RWPE1 (cell line): ENCODE measurements at regions not wholly inside any gene's neighbourhood (a gene's known extent, or its start where the extent isn't known, plus 50 kb on each side); places are given as distances from the start of the nearest gene placed in this dataset.

Experiments used
- CTCF ChIA-PET: fragments of 350-600 bp; sonication (Branson Sonifier 250); formaldehyde crosslinking; extraction: SDS; loops from one replicate; lab custom pipeline; 2021; lab: Yijun Ruan, JAX
- POLR2A ChIA-PET: fragments of 400-600 bp; formaldehyde crosslinking; extraction: SDS; loops from one replicate; lab custom pipeline; 2020; ENCODE audit warnings: antibody characterized with exemption; ENCODE audit not compliant: low non-redundant PET; lab: Yijun Ruan, JAX
- DNase-seq: peaks from one replicate; pipeline ENCODE4 v3.0.0; 2012; ENCODE audit warnings: low spot score
- H3K27ac ChIP-seq: fragments of 450-650 bp; 2 replicates; pipeline ENCODE4 v1.5.1; 2017
- TF ChIP-seq, protein P1 (sequence below): fragments of 450-650 bp; conservative IDR thresholded peaks from 2 replicates; pipeline ENCODE4 v1.5.1; 2017; ENCODE audit warnings: low read depth, mild to moderate bottlenecking

DNA sequence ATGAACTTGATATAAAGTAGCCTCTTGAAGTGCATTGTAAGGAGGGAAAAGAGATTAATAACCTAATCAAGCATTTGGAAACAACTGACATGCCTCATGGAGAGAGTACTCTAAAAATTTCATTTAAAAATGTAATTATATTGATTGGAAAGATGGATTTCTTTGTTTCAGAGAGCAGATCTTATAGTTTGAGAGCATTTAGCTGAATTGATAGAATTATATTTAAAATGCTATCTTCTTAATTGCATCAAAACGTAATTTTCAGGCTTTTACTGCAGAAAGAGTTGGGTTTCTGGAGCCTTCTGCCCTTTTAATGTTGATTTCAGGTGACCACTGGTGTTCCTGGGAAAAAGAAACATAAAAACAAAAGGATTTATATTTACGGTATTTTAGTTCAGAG, 130.6 kb downstream of the EDN3 start:
- TF ChIP-seq, protein P1, sequence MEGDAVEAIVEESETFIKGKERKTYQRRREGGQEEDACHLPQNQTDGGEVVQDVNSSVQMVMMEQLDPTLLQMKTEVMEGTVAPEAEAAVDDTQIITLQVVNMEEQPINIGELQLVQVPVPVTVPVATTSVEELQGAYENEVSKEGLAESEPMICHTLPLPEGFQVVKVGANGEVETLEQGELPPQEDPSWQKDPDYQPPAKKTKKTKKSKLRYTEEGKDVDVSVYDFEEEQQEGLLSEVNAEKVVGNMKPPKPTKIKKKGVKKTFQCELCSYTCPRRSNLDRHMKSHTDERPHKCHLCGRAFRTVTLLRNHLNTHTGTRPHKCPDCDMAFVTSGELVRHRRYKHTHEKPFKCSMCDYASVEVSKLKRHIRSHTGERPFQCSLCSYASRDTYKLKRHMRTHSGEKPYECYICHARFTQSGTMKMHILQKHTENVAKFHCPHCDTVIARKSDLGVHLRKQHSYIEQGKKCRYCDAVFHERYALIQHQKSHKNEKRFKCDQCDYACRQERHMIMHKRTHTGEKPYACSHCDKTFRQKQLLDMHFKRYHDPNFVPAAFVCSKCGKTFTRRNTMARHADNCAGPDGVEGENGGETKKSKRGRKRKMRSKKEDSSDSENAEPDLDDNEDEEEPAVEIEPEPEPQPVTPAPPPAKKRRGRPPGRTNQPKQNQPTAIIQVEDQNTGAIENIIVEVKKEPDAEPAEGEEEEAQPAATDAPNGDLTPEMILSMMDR = no peak
- ChIA-PET POLR2A (no interaction called here), CTCF (no interaction called here)
- no peak overlapping the region for H3K27ac ChIP-seq
- DNase-seq = no peak

GRCh38 chr20:59434960-59435359, 134.5 kb downstream of the EDN3 start:
- no peak overlapping the region for H3K27ac ChIP-seq
- TF ChIP-seq, protein P1 = no peak
- CTCF ChIA-PET = no interaction called here
- POLR2A ChIA-PET = no interaction called here
- no peak for DNase-seq

GRCh38 chr20:59435518-59435917, 135.1 kb downstream of the EDN3 start:
- POLR2A ChIA-PET = no interaction called here
- CTCF ChIA-PET = no interaction called here

GRCh38 chr20:59437601-59438031, 137.2 kb downstream of the EDN3 start:
- no peak overlapping the region for H3K27ac ChIP-seq
- ChIA-PET CTCF (interaction anchor here (0.6 to 1.6 kb wide), 3 partner anchors 18 to 769 kb away, joined by 3 to 11 read pairs (median 3); no protein-coding TSS in a partner anchor), POLR2A (no interaction called here)
- no peak for DNase-seq
- TF ChIP-seq, protein P1 = no peak

More at GRCh38 chr20:59435518-59435917, 135.1 kb downstream of the EDN3 start:
- DNase-seq = no peak
- TF ChIP-seq, protein P1 = no peak
- H3K27ac ChIP-seq = no peak overlapping the region

DNA sequence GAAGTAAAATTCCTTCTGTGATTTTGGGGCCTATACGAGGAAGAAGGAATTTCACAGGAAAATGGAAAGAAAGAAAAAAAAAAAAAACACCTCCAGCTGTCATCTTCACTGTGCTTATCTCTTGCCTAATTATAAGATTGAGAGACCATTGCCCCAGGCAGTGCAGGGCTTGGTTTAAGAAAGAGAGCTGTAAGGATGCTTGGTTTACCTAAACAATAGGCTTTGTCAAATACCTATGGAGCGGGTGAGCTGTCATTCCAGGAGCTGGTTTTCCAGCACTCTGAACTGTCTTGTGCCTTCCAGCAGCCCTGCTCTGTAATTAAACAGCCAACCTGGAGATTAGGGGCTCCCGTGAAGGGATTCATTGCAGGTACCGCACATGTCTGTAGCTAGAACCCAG, 137.8 kb downstream of the EDN3 start:
- no peak for DNase-seq
- ChIA-PET CTCF (interaction anchor here (0.6 to 1.1 kb wide), 2 partner anchors 58 to 354 kb away, joined by 4 to 5 read pairs; no protein-coding TSS in a partner anchor), POLR2A (no interaction called here)
- TF ChIP-seq, protein P1 = no peak
- H3K27ac ChIP-seq = no peak overlapping the region

DNA sequence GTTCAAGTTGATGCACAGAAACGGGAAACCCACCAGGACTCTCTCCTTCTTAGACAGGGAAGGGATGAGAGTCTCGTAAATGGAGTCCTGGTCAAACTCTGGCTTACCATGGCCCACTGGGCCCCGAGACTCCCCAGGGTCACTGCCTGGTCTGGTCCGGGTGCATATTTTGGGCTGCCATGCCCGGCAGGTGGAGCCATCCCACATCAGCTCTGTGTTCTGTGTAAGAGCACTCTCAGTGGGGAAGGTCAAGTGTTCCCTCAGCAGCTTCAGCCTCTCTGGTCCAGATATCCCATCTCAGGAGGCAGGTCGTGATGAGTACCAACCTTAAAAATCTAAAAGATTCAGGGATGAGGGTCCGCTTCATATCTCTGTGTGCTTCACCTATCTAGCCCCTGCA, 138.8 kb downstream of the EDN3 start:
- ChIA-PET POLR2A (no interaction called here), CTCF (interaction anchor here (0.6 to 1.1 kb wide), 2 partner anchors 57 to 1824 kb away, joined by 4 to 5 read pairs; no protein-coding TSS in a partner anchor)
- no peak overlapping the region for H3K27ac ChIP-seq
- no peak for DNase-seq
- TF ChIP-seq, protein P1 = no peak

GRCh38 chr20:59441306-59441705, 140.9 kb downstream of the EDN3 start:
- no peak overlapping the region for H3K27ac ChIP-seq
- TF ChIP-seq, protein P1 = no peak
- no peak for DNase-seq
- CTCF ChIA-PET = no interaction called here
- POLR2A ChIA-PET = no interaction called here
